ENCODE measurements at regions not wholly inside any gene's neighbourhood (a gene's known extent, or its start where the extent isn't known, plus 50 kb on each side); places are given as distances from the start of the nearest gene placed in this dataset.
A peak's percentile ranks its signal among the peaks of the same experiment; 100 is the strongest.

DNA sequence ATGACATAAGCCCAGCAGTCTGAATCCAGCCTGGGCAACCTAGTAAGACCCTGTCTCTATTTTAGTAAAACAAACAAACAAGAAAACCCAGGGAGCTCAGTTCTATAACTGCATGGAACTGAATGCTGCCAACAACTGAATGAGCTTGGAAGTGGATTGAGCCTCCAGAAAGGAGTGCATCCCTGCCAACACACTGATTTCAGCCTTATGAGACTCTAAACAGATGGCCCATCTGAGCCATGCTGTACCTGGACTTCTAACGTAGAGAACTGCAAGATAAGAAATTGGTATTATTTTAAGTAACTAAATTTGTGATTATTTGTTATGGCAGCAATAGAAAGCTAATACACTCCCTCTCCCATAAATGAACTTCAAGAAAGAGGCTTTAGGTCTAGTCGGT, 150.4 kb upstream of the RAI14 start:
- no peak for DNase-seq (ENCODE audit: low read depth)

DNA sequence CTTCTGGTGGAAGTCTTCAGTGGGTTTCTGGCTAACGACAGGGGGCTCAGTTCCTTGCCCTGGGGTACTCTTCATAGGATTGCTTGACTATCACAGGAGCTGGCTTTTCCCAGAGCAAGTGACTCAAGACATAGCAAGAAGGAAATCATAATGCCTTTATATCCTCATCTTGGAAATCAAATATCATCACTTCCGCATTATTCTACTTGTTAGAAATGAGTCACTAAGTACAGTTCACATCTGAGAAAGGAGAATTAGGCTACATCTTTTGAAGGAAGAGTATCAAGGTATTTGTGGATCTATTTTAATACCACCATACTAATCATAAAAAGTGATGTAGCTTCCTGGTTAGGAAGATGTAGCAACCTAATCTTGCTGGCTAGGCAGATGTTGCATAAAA, 148.2 kb upstream of the RAI14 start:
- DNase-seq (ENCODE audit: low read depth): no peak

DNA sequence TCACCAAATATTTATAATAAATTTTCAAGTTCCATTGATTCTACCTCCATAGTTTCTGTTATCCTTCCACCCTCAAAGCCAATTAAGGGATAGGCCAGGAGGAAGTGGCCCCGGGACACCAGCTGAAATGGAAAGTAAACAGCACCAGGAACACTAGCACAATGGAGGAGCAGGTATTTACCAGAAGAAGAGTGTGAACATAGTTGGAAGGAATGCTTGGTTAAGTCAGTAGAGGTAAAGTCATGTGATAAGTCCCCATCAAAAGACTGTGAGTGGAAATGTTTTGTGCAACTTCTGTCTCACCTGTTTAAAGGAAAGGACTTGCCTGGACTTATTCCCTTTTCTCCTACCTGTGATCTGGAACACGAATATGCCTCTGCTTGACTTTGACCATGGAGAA, 146.7 kb upstream of the RAI14 start:
- DNase-seq (ENCODE audit: low read depth): no peak

DNA sequence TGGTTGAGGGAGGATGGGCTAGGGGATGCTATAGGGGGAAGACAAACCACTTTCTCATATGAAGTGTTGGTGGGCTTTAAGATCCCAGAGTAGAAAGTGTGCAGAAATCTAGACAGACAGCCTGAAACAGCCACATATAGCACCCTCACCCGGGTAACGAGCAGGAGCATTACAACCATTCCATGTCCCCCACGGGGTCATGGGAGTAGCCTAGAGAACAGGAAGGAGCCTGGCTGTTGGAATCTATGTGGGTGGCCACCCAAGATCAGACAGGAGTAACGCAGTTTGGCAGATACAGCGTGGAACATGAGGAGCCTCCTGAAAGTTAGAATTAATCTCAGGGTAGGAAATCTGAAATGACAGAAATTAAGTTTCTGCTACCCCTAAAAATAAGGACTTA, 146.1 kb upstream of the RAI14 start:
- no peak for DNase-seq (ENCODE audit: low read depth)

DNA sequence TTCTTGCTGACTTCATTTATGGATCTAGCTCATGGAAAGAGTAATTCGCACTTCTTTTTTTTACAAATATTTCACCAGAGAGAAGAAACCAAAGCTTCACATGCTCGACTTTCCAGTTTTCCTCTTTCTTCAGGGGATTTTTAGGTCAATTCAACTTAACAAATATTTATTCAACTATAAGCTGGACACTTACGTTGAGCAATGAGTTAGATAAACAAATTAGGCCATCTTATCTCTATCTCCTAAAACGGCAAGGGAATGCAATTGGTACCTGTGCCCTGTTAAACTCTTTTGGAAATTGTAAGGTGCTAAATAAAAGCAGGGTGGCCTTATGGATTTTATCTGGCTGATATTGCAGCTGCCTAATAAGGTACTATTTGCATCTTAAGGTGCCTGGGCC, 145.1 kb upstream of the RAI14 start:
- DNase-seq (ENCODE audit: low read depth): no peak

DNA sequence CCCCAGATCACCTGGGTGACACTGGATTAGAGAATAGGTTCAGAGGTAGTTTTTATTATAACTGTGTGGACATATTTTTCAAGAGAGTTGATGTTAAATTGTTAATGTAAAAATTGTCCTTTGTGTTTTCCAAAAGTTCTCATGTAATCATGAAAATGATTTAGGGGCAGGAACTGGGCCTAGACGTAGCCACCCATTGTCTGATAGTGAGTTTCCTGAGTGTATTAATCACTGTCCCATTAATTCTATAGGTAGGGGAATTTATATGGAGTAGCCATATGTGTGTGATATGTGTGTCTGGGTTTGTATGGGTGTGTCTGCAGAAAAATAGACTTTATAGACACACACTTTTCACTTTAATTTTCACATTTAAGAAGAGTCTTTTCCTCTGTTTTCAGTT, 144.6 kb upstream of the RAI14 start:
- no peak for DNase-seq (ENCODE audit: low read depth)

DNA sequence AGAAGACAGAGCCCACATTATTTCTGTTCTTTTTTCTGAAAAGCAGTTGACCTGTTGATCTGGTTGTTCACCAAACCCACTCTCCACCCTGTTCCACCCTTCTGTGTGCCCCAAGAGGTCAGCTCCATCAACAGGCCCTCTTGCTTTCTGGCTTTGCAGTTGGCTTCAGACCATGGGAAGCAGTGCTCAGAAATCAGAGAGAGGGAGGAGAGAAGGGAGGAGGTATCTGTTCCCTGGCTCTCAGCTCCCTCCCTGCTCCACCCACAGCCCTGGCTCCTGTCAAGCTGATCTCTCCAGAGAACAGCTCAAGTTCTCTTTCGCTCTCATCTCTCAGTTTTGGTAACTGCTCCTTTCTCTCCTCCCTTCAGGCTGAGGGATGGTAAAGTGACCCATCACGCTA, 144.2 kb upstream of the RAI14 start:
- no peak for DNase-seq (ENCODE audit: low read depth)

GRCh38 chr5:34516166-34516565, 140.0 kb upstream of the RAI14 start:
- no peak for DNase-seq (ENCODE audit: low read depth)

- DNase-seq (ENCODE audit: low read depth): no peak
Observed at GRCh38 chr5:34516686-34517085, 139.4 kb upstream of the RAI14 start.

DNA sequence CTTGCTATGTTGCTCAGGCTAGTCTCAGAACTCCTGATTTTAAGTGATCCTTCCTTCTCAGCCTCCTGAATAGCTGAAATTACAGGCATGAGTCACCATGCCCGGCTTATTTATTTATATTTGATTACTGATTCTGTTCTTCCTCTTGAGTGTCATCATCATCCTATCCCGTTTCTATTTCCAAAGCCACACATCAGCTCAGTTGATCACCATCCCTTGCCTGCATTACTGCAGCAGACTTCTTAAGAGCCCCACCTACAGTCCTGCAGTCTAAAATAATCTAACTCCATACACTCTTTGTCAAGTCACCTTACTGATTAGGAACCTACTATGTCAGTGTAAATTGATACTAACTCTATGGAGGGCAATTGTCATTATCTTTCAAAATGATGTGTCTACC, 138.9 kb upstream of the RAI14 start:
- DNase-seq (ENCODE audit: low read depth): no peak

DNA sequence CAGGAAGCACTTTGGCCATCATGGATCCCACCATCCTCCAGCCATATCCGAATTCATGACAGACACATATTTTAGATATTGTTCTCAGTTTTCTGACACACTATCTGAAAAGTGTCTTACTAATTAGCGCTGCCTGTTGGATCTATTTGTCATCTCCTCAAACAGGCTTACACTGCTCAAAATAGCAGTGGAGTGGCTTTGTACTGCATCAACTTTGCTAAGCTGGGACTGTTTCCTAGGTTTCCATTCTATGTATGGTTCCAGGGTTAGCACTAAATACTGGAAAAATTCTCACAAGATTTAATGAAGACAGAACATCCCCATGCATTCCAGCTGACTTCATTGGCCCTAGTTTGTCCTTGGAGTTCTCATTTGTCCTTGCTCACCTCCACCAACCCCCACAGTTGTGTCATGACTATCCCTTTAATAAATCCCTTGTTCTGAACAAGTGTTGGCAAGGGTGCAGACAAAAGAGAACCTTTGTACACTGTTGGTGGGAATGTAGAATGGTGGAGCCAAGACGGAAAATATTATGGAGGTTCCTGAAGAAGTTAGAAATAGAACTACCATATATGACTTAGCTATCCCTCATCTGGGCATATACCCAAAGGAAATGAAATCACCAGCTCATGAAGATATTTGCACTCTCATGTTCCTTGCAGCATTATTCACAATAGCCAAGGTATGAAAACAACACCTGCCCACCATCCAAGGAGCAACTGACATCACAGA, 136.5 kb upstream of the RAI14 start:
- DNase-seq (ENCODE audit: low read depth): no peak

GRCh38 chr5:34521628-34522290, 134.4 kb upstream of the RAI14 start:
- no peak for DNase-seq (ENCODE audit: low read depth)

- peak; percentile 56 for DNase-seq (ENCODE audit: low read depth)
Observed at GRCh38 chr5:34522599-34523386, 133.3 kb upstream of the RAI14 start.

GRCh38 chr5:34523387-34523726, 132.8 kb upstream of the RAI14 start:
- no peak for DNase-seq (ENCODE audit: low read depth)

DNA sequence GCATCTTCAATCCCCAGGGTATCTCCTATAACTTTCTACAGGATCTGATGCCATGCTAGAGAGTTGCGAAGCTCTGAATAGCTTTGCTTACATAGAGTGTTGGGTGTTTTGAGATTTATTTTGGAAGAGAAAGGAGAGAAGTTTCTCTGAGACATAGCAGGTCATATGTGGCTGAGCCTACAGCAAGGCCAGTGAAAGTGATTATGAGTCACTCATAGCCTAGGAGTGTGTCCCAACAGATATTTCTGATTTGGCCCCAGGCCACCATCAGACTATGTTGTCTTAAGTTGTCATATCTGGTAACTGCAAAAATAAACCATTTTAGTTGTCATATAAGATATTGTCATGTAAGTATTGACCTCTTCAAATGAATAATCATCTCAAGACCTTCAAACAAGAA, 132.0 kb upstream of the RAI14 start:
- DNase-seq (ENCODE audit: low read depth): no peak

DNA sequence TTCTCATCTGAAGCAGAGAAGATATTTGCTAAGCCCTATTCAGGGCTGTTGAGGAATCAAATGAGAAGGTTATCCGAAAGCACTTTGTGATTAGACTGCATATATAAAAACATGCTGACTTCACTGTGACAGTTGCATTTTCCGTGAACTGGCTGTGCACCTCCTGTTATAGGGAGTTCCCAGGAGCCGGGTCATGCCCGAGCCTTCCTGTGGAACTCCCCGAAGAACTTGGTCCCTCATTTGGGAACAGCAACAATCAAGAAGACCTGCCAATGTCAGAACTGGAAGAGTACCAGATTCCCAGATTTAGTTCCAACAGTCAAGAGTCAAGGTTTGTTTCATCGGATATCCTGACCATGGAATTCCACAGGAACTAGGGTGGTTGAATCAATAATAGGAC, 130.4 kb upstream of the RAI14 start:
- no peak for DNase-seq (ENCODE audit: low read depth)

DNA sequence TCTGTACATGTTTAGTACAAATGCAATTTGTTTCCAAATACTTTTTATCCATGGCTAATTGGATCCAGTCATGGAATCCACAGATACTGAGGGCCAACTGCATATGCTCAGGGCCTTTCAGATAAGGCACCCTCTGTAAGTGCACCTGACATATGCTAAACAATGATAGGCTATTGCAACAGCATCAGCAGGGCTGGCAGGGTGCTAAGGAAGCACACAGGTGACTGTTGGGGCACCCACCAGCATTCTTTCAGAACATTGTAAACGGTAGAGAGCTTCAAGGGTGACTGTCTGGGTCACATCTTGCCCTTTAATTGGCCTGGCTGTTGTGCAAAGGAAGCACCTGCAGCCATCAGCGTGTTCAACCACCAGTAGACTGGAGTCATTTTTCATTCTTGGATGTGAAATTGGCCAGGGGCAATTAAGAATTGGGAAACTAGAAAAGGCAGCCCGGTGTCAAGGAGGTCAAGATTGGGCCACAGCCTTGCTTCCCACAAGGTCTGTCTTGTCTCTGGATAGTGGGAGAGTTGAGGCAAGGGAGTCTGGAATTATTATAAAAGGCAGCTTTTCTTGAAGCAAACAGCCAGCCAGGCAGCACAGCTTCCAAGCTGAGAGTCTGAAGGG, 129.3 kb upstream of the RAI14 start:
- no peak for DNase-seq (ENCODE audit: low read depth)

DNA sequence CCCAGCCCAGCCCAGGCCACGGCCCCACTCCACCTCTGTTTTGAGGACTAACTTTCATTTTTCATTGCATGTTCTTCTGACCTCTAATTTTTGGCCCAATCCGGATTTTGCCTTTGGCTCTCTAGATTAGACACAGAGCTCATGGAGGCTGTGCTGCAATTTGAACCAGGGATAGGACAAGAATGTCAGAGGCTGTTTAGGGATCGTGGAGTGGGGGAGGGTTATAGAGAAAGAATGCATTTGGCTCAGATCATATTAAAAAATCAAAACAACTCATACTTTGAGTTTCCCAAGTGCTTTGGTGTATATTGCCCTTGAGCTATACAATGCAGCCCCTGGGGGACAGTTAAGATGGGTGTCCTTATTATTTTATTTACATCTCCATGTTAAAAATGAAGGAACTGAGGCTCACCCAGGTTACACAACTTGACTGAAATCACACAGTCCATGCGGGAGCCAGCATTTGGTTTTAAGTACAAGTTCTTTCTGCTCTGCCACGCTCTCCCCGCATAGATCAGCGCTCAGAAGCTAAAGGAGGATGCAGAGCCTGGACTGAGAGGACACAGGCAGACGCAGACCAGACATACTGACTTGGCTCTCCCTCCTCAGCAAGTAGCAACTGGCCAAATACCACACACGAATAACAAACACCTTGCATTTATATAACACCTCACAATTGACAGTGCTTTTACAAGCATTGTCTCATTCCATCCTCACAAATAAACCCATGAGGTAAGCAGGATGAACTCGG, 126.4 kb upstream of the RAI14 start:
- no peak for DNase-seq (ENCODE audit: low read depth)

GRCh38 chr5:34530637-34531036, 125.5 kb upstream of the RAI14 start:
- DNase-seq (ENCODE audit: low read depth): no peak

DNA sequence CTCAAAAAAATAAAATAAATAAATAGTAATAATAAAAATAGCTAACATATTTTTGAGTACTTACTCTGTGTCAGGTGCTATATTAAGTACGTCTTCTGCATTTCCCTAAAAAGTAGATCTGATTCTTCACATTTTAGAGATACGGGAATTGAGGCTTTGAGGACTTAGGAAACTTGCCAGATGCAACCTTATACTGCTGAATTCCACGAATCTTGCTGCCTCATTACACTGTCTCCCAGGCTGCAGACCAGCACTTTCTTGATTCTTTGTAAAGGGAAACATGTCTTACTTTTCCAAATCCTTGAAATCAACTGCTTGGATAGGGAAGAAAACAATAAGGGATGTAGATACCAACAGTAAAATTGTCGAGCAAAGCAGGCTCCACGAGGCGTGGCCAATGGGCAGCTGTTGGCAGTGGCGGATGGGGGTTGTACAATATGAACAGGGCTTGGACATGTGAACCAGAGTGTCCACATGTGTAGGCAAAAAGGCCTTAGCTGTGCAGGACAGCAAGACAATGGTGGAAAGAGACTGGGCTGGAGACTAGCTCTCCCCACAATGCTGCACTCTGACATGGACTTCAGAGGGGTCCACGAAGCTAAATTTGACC, 124.3 kb upstream of the RAI14 start:
- no peak for DNase-seq (ENCODE audit: low read depth)

DNA sequence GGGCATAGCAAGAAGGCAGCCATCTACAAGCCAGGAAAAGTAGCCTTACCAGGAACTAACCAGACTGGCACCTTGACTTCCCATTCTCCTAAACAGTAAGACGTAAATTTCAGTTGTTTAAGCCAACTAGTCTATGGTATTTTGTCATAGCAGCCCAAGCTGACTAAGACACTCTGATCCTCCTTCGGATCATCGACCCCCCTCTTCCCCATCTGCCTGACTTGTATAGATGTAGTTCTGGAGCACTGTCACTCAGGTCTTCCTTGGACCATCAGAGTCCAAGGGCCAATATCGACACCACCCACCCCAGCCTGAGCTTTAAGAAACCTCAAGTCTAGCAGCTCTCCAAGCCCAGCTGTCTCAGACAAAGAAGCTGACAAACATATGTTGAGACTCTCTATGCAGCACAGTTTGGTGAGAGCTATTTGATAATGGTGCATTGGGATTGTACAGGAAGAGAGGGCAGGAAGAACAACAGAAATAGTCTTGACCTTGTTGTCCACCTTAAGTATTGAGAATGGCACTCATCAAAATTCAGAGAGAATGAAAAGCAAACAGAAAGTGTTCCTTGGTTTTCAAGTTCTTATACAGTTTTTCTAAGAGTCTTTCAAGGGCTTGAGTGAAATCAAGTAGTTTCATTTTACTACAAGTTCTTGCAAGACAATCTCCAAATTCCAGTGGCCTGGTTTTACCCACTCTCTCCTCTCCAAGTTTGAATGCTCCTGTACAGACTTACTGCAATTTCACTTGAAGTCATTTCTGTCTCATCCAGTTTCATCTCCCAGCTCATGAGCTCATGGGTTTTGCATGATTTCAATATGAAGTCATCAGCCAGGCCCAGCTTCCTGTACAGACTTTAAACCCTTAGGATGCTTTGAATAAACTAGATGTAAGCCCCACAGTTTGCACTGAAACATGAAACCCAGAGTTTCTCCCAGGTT, 122.3 kb upstream of the RAI14 start:
- DNase-seq (ENCODE audit: low read depth): peak; percentile 73

Data from GM04503 (cell line).